BLaER1 (cell line): ENCODE measurements at regions not wholly inside any gene's neighbourhood (a gene's known extent, or its start where the extent isn't known, plus 50 kb on each side); places are given as distances from the start of the nearest gene placed in this dataset.

Experiments
- H3K27ac ChIP-seq: shearing (Covaris generic); formaldehyde crosslinking; 2 replicates; pipeline ENCODE4 v1.8.1; 2022
- H3K27me3 ChIP-seq: shearing (Covaris generic); formaldehyde crosslinking; 2 replicates; pipeline ENCODE4 v1.8.1; 2022
- H3K36me3 ChIP-seq: shearing (Covaris generic); formaldehyde crosslinking; 2 replicates; pipeline ENCODE4 v1.8.1; 2022
- H3K4me1 ChIP-seq: shearing (Covaris generic); formaldehyde crosslinking; 2 replicates; pipeline ENCODE4 v1.8.1; 2022
- H3K4me2 ChIP-seq: shearing (Covaris generic); formaldehyde crosslinking; 2 replicates; pipeline ENCODE4 v1.8.1; 2022
- H3K4me3 ChIP-seq: shearing (Covaris generic); formaldehyde crosslinking; 2 replicates; pipeline ENCODE4 v1.8.1; 2022
- H3K9ac ChIP-seq: shearing (Covaris generic); formaldehyde crosslinking; 2 replicates; pipeline ENCODE4 v1.8.1; 2022
- H3K9me3 ChIP-seq: shearing (Covaris generic); formaldehyde crosslinking; 2 replicates; pipeline ENCODE4 v1.8.1; 2022
- H4K20me1 ChIP-seq: shearing (Covaris generic); formaldehyde crosslinking; 2 replicates; pipeline ENCODE4 v1.8.1; 2022
- Cebpa-rat ChIP-seq: shearing (Covaris generic); IDR thresholded peaks from 2 replicates; pipeline ENCODE4 v1.8.1; 2022

- TF ChIP-seq Cebpa-rat, result no peak
- Histone ChIP-seq H3K36me3 (no peaks in the 10 kb centered on the region), H3K27me3 (no peaks in the 10 kb centered on the region), H3K4me3 (no peak overlapping the region), H3K27ac (no peak overlapping the region), H3K4me1 (no peaks in the 10 kb centered on the region), H3K4me2 (no peak overlapping the region), H3K9me3 (0 out of 2 replicates have a peak, but pooled peaks cover 4% of the 10 kb centered on the region), H4K20me1 (no peaks in the 10 kb centered on the region), H3K9ac (no peak overlapping the region)
Measured at GRCh38 chr6:165872311-165872710, 209.3 kb upstream of the PDE10A start.

DNA sequence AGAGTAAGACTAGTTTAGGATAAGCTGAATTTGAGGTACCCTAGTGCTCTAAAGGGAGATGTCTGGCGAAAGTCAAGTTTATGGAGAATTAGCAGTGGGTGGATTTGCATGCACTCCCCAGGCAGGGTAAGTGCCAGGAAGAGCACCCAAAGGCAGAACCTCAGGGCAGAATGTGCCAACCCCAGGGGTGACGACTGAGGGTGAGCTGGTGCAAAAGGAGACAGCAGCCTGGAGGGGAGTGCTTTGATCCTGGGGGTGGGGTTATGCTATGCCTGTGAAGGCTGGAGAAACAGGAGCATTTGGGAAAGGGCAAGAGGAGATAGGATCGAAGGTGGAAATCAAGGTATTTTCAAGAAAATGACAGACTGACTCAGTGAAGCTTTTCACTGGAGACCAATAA lies 208.5 kb upstream of the PDE10A start:
- TF ChIP-seq Cebpa-rat, result no peak
- no peak overlapping the region for H3K9ac ChIP-seq
- no peak overlapping the region for H3K4me3 ChIP-seq
- H3K4me2 ChIP-seq, result no peak overlapping the region
- no peaks in the 10 kb centered on the region for H4K20me1 ChIP-seq
- no peak overlapping the region for H3K27ac ChIP-seq
- no peaks in the 10 kb centered on the region for H3K27me3 ChIP-seq
- H3K36me3 ChIP-seq, result no peaks in the 10 kb centered on the region
- no peaks in the 10 kb centered on the region for H3K4me1 ChIP-seq
- peaks cover 6% of the 10 kb centered on the region; the same call in 1 of the 2 replicates for H3K9me3 ChIP-seq

- Histone ChIP-seq H3K9ac (no peak overlapping the region), H3K4me2 (no peak overlapping the region), H3K9me3 (peaks cover 9% of the 10 kb centered on the region; the same call in 1 of the 2 replicates), H3K36me3 (no peaks in the 10 kb centered on the region), H3K27ac (no peak overlapping the region), H3K4me1 (no peaks in the 10 kb centered on the region), H4K20me1 (no peaks in the 10 kb centered on the region), H3K27me3 (no peaks in the 10 kb centered on the region), H3K4me3 (no peak overlapping the region)
- no peak for TF ChIP-seq Cebpa-rat
Measured at GRCh38 chr6:165869526-165869925, 206.5 kb upstream of the PDE10A start.

GRCh38 chr6:165864925-165865324 lies 201.9 kb upstream of the PDE10A start:
- Histone ChIP-seq H3K4me1 (no peaks in the 10 kb centered on the region), H3K4me3 (no peak overlapping the region), H3K9me3 (peaks cover 9% of the 10 kb centered on the region; the same call in 1 of the 2 replicates), H4K20me1 (no peaks in the 10 kb centered on the region), H3K27me3 (no peaks in the 10 kb centered on the region), H3K4me2 (no peak overlapping the region), H3K36me3 (no peaks in the 10 kb centered on the region), H3K9ac (no peak overlapping the region), H3K27ac (no peak overlapping the region)
- no peak for TF ChIP-seq Cebpa-rat

DNA sequence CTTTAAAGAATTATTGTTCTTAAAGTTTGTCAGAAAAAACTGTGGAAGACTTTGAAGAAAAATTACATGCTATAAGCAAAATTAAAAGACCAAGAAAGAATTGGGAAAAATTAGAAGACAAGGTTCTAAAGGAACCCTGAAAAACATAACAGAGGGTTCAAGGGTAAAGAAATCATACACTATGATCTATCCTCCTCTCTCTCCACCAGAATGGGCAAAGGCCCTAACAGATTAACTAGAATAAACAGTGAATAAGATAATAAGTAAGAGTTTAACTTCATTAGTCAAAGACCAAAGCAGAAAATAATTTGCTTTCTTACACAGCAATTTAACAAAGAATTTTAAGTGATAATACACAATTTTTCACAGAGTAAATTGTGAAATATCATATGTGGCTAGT lies 201.2 kb upstream of the PDE10A start:
- TF ChIP-seq Cebpa-rat, result no peak
- Histone ChIP-seq H3K27ac (no peak overlapping the region), H3K27me3 (no peaks in the 10 kb centered on the region), H4K20me1 (no peaks in the 10 kb centered on the region), H3K9ac (no peak overlapping the region), H3K4me3 (no peak overlapping the region), H3K4me2 (no peak overlapping the region), H3K9me3 (peaks cover 5% of the 10 kb centered on the region; the same call in 1 of the 2 replicates), H3K36me3 (no peaks in the 10 kb centered on the region), H3K4me1 (no peaks in the 10 kb centered on the region)

DNA sequence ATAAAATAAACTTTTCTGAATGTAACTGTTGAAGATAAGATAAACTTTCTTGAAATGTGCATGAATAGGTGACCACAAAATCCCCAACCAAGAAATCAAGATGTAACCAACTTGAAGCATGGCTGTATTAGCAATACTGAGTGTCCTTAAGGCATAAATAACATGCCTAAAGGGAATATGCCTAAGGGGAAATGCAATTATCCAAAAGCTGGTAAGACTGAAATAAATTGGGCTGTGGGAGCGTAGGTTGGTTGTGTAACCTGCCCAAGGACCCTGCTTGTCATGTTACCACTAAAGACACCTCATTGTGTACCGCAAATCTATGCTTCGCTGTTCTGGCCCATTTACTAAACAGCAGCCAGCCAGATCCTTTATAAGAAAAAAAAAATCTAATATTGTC lies 200.8 kb upstream of the PDE10A start:
- peaks cover 5% of the 10 kb centered on the region; the same call in 1 of the 2 replicates for H3K9me3 ChIP-seq
- no peak overlapping the region for H3K9ac ChIP-seq
- no peak overlapping the region for H3K27ac ChIP-seq
- H4K20me1 ChIP-seq, result no peaks in the 10 kb centered on the region
- TF ChIP-seq Cebpa-rat, result no peak
- no peaks in the 10 kb centered on the region for H3K4me1 ChIP-seq
- no peaks in the 10 kb centered on the region for H3K36me3 ChIP-seq
- H3K4me2 ChIP-seq, result no peak overlapping the region
- no peak overlapping the region for H3K4me3 ChIP-seq
- H3K27me3 ChIP-seq, result no peaks in the 10 kb centered on the region

GRCh38 chr6:165862813-165863212 lies 199.8 kb upstream of the PDE10A start:
- no peak overlapping the region for H3K9ac ChIP-seq
- no peaks in the 10 kb centered on the region for H3K27me3 ChIP-seq
- peaks cover 5% of the 10 kb centered on the region; the same call in 1 of the 2 replicates for H3K9me3 ChIP-seq
- no peak overlapping the region for H3K4me2 ChIP-seq
- H3K36me3 ChIP-seq, result no peaks in the 10 kb centered on the region
- TF ChIP-seq Cebpa-rat, result no peak
- H3K27ac ChIP-seq, result no peak overlapping the region
- no peak overlapping the region for H3K4me3 ChIP-seq
- H4K20me1 ChIP-seq, result no peaks in the 10 kb centered on the region
- no peaks in the 10 kb centered on the region for H3K4me1 ChIP-seq

- no peaks in the 10 kb centered on the region for H3K36me3 ChIP-seq
- H4K20me1 ChIP-seq, result no peaks in the 10 kb centered on the region
- no peak overlapping the region for H3K4me2 ChIP-seq
- H3K9me3 ChIP-seq, result peaks cover under 1% of the 10 kb centered on the region; the same call in 1 of the 2 replicates
- H3K4me1 ChIP-seq, result no peaks in the 10 kb centered on the region
- no peaks in the 10 kb centered on the region for H3K27me3 ChIP-seq
- no peak overlapping the region for H3K9ac ChIP-seq
- no peak overlapping the region for H3K27ac ChIP-seq
- no peak overlapping the region for H3K4me3 ChIP-seq
- TF ChIP-seq Cebpa-rat, result no peak
Measured at GRCh38 chr6:165861226-165861625, 198.2 kb upstream of the PDE10A start.

DNA sequence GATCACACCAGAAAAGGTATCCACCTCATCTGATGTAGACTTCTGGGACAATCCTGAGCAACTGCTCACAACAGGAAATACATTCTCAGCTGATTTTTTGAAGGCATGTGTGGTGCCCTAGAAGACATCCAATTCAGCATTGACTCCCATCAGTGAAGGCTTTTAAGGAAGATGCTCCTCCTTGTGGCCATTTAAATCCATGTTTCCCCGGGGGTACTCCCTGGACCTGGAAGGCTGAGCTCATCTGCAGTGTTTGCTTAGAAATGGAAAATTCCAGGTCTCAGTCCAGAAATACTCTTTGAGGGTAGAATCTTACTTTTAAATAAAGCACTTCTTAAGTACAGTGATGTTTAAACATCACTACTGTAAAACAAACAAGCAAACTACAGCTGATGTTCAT lies 195.5 kb upstream of the PDE10A start:
- TF ChIP-seq Cebpa-rat, result no peak
- H3K9ac ChIP-seq, result no peak overlapping the region
- no peaks in the 10 kb centered on the region for H3K36me3 ChIP-seq
- H3K9me3 ChIP-seq, result no peaks in the 10 kb centered on the region
- no peaks in the 10 kb centered on the region for H3K4me1 ChIP-seq
- no peaks in the 10 kb centered on the region for H4K20me1 ChIP-seq
- H3K4me2 ChIP-seq, result no peak overlapping the region
- no peak overlapping the region for H3K4me3 ChIP-seq
- H3K27me3 ChIP-seq, result no peaks in the 10 kb centered on the region
- no peak overlapping the region for H3K27ac ChIP-seq

GRCh38 chr6:165855856-165856255 lies 192.8 kb upstream of the PDE10A start:
- Histone ChIP-seq H3K4me1 (no peaks in the 10 kb centered on the region), H3K4me3 (no peak overlapping the region), H3K9me3 (no peaks in the 10 kb centered on the region), H3K27ac (no peak overlapping the region), H3K9ac (no peak overlapping the region), H3K36me3 (no peaks in the 10 kb centered on the region), H3K4me2 (no peak overlapping the region), H4K20me1 (no peaks in the 10 kb centered on the region), H3K27me3 (no peaks in the 10 kb centered on the region)
- TF ChIP-seq Cebpa-rat, result no peak

DNA sequence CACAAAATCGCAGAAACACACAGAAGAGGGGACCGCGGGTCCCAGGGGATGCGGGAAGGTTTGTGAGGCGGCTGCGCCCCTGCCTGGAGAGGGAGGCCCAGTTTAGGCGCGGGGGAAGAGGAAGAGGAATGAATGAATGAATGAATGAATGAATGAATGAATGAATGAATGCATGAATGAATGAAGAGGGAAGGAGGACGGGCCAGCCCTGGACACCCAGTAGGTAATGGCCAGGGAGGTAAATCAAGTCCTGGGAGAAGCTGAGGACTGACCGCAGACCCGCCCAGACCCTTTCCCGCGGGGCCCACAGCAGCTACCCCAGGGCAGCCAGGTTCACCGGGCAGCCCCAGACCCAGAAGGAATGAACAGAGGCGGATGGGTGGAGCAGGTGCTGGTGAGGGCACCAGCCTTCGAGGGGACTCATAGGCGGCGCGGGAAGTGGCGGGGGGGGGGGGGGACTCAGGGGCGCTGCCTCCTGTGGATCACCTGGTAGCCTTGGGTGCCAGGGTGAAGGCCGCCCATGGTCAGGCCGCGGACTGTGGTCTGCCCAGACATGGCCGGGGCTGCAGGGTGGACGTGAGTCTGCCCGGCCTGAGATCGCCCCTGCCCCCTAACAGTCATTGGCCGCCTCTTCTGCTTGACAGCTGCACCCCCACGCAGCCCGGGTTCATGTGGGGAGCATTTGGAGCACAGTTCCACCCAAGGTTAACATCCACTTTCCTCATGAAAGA lies 192.0 kb upstream of the PDE10A start:
- H3K27me3 ChIP-seq, result no peaks in the 10 kb centered on the region
- H3K4me2 ChIP-seq, result no peak overlapping the region
- no peak for TF ChIP-seq Cebpa-rat
- H3K27ac ChIP-seq, result no peak overlapping the region
- no peak overlapping the region for H3K9ac ChIP-seq
- no peaks in the 10 kb centered on the region for H4K20me1 ChIP-seq
- no peaks in the 10 kb centered on the region for H3K9me3 ChIP-seq
- H3K4me3 ChIP-seq, result no peak overlapping the region
- no peaks in the 10 kb centered on the region for H3K4me1 ChIP-seq
- no peaks in the 10 kb centered on the region for H3K36me3 ChIP-seq
